ENCODE measurements at regions not wholly inside any gene's neighbourhood (a gene's known extent, or its start where the extent isn't known, plus 50 kb on each side); places are given as distances from the start of the nearest gene placed in this dataset.

GRCh38 chr1:39107341-39108290, 81.5 kb downstream of the NDUFS5 start:
- DNase-seq: peak; percentile 58 to 79 (median 64)

GRCh38 chr1:39109644-39110043, 83.5 kb downstream of the NDUFS5 start:
- DNase-seq: peak in 1 of 3 donors; percentile 75

DNA sequence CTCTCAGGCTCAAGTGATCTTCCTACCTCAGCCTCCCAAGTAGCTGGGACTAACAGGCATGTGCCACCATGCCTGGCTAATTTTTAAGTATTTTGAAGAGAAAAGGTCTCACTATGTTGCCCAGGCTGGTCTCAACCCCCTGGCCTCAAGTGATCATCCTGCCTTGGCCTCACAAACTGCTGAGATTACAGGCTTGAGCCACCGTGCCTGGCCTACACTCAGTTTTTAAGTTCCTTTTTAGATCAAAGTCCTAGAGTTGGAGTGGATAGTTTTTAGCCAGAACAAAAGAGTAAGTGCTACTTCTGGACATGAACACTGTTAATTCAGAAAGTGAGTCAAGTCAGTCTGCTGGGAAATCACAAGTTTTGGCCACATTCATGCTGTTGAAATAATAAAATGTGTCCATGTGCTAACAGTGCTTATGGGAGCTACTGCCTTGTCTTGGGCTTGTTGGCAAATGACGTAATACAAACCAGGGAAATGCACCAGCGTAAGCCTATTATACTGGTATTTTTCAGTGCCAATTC, 84.2 kb downstream of the NDUFS5 start:
- DNase-seq: peak; percentile 78 to 97 (median 90)

- DNase-seq: no peak
Observed at GRCh38 chr1:39110882-39111281, 84.7 kb downstream of the NDUFS5 start.

GRCh38 chr1:39113109-39113743, 87.1 kb downstream of the NDUFS5 start:
- DNase-seq: peak in 1 of 3 donors; percentile 12

GRCh38 chr1:39115271-39116110, 89.0 kb upstream of the MACF1 start:
- DNase-seq: peak; percentile 86 to 96 (median 94)

- no peak for DNase-seq
Observed at GRCh38 chr1:39116116-39116607, 88.3 kb upstream of the MACF1 start.

- no peak for DNase-seq
Observed at GRCh38 chr1:39116860-39117728, 87.4 kb upstream of the MACF1 start.

GRCh38 chr1:39117899-39118450, 86.5 kb upstream of the MACF1 start:
- DNase-seq: no peak

- no peak for DNase-seq
Observed at GRCh38 chr1:39122056-39122455, 82.4 kb upstream of the MACF1 start.

GRCh38 chr1:39124282-39124681, 80.2 kb upstream of the MACF1 start:
- DNase-seq: no peak

DNA sequence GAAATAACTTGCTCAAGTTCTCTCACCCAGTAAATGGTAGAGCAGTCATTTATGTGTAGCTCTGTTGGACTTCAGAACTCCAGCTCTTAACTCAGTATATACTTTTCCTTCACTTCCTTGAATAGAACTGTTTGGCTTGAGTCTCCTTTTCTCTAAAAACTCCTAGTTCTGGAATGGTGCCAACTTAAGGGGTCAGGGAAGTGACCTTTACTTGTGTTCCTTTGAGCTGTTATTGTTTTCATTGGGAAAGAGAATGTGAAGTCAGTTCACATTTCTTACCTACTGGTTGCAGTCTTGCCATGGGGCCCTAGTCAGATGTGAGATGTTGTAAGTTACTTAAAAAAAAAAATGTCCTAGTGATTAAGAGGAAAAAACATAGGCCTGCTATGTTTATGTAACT, 77.0 kb upstream of the MACF1 start:
- peak; percentile 50 to 69 (median 62) for DNase-seq

DNA sequence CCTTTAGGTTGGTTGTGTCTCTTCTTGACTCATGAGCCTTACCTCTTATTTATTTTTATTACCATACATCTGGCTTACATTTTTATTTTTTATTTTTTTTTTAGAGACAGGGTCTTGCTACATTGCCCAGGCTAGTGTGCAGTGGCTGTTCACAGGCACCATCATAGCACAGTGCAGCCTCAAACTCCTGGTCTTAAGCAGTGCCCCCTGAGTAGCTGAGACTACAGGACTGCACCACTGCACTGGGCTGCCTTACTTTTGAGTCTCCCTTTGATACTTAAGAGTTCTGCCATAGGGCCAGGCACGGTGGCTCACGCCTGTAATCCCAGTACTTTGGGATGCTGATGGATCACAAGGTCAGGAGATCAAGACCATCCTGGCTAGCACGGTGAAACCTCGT, 76.4 kb upstream of the MACF1 start:
- DNase-seq: no peak

- DNase-seq: no peak
Observed at GRCh38 chr1:39128959-39129358, 75.5 kb upstream of the MACF1 start.

DNA sequence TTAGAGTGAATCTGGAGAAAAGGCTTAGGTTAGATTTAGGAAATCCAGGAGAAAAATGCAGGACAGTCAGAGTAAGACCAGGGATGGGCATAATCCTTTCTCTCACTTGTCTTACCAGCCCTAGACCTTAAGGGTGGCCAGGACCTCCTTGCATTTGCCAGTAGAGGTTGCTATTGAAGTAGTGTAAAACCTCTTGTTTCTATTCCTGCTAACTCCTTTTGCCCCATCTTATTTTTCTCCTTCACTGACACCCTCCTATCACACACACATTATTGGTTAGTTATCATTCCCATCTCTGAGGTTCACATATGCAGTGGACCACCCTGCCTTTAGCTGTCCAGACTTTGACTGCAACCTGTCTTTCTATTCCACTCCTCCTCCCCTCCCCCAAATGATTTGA, 75.0 kb upstream of the MACF1 start:
- no peak for DNase-seq

GRCh38 chr1:39130325-39130724, 74.2 kb upstream of the MACF1 start:
- DNase-seq: peak; percentile 78 to 89 (median 84)

GRCh38 chr1:39131940-39132339, 72.6 kb upstream of the MACF1 start:
- DNase-seq: no peak

GRCh38 chr1:39132505-39133339, 71.8 kb upstream of the MACF1 start:
- DNase-seq: no peak

GRCh38 chr1:39133340-39133684, 71.2 kb upstream of the MACF1 start:
- no peak for DNase-seq

- no peak for DNase-seq
Observed at GRCh38 chr1:39134768-39135333, 69.6 kb upstream of the MACF1 start.

Measured in suppressor macrophage treated with lipopolysaccharide for 1 hour (primary cell).